HEK293 (cell line): ENCODE measurements at regions not wholly inside any gene's neighbourhood (a gene's known extent, or its start where the extent isn't known, plus 50 kb on each side); places are given as distances from the start of the nearest gene placed in this dataset.

ENCODE experiments used
- CTCF ChIP-seq: fragments of 450-650 bp; formaldehyde crosslinking; IDR thresholded peaks from 2 replicates; pipeline ENCODE4 v1.5.1; 2016; ENCODE audit warnings: missing biosample characterization, missing genetic modification characterization
- GFI1B ChIP-seq: fragments of 450-650 bp; formaldehyde crosslinking; IDR thresholded peaks from 2 replicates; pipeline ENCODE4 v1.5.1; 2016; ENCODE audit warnings: missing biosample characterization, missing genetic modification characterization
- KLF16 ChIP-seq: fragments of 450-650 bp; formaldehyde crosslinking; IDR thresholded peaks from 2 replicates; pipeline ENCODE4 v1.5.1; 2017; ENCODE audit warnings: missing biosample characterization, missing genetic modification characterization
- PRDM4 ChIP-seq: fragments of 450-650 bp; formaldehyde crosslinking; IDR thresholded peaks from 2 replicates; pipeline ENCODE4 v1.5.1; 2017; ENCODE audit warnings: missing biosample characterization, missing genetic modification characterization
- REST ChIP-seq: fragments of 450-650 bp; formaldehyde crosslinking; IDR thresholded peaks from 2 replicates; pipeline ENCODE4 v1.5.1; 2016; ENCODE audit warnings: missing biosample characterization, missing genetic modification characterization
- SETDB1 ChIP-seq: IDR thresholded peaks from one replicate; pipeline ENCODE4 v1.6.1; 2017; ENCODE audit warnings: mild to moderate bottlenecking, low read length, moderate library complexity, mixed read lengths; ENCODE audit not compliant: insufficient read length
- SP7 ChIP-seq: fragments of 450-650 bp; formaldehyde crosslinking; IDR thresholded peaks from 2 replicates; pipeline ENCODE4 v1.5.1; 2016; ENCODE audit warnings: missing biosample characterization, missing genetic modification characterization
- ZNF121 ChIP-seq: fragments of 450-650 bp; formaldehyde crosslinking; IDR thresholded peaks from 2 replicates; pipeline ENCODE4 v1.5.1; 2016; ENCODE audit warnings: missing biosample characterization, missing genetic modification characterization
- ZNF274 ChIP-seq, 2 experiments: fragments of 200-500 bp in 1 of 2; fragments of 450-650 bp in 1 of 2; sonication (Bioruptor generic) in 1 of 2; formaldehyde crosslinking in 1 of 2; IDR thresholded peaks; 2 replicates each; pipeline versions ENCODE4 v1.5.1 to v1.6.1; 2014 to 2016; ENCODE audit warnings: borderline replicate concordance in 1 of 2, inconsistent platforms in 1 of 2, low read length in 1 of 2, missing biosample characterization in 1 of 2, missing genetic modification characterization in 1 of 2
- ZNF670 ChIP-seq: fragments of 450-650 bp; formaldehyde crosslinking; IDR thresholded peaks from 2 replicates; pipeline ENCODE4 v1.5.1; 2016; ENCODE audit warnings: missing biosample characterization, missing genetic modification characterization, low read depth

- TF ChIP-seq CTCF (tag by site-specific recombination): no peak
- TF ChIP-seq REST (tag by site-specific recombination): no peak
- no peak for TF ChIP-seq ZNF121 (tag by site-specific recombination)
- TF ChIP-seq ZNF274 (IDR thresholded peaks at IDR 0.05; ENCODE audit: low read length): no peak
- no peak for TF ChIP-seq ZNF274 (tag by site-specific recombination; IDR thresholded peaks at IDR 0.05; ENCODE audit: borderline replicate concordance)
- TF ChIP-seq PRDM4 (tag by site-specific recombination): no peak
- TF ChIP-seq SETDB1: no peak
- no peak for TF ChIP-seq GFI1B
- no peak for TF ChIP-seq ZNF670
- no peak for TF ChIP-seq SP7 (tag by site-specific recombination)
- no peak for TF ChIP-seq KLF16 (tag by site-specific recombination)
Observed at GRCh38 chr5:61881821-61882487, 424.1 kb upstream of the KIF2A start.
